ENCODE measurements at regions not wholly inside any gene's neighbourhood (a gene's known extent, or its start where the extent isn't known, plus 50 kb on each side); places are given as distances from the start of the nearest gene placed in this dataset.

GRCh38 chr12:90074086-90074485, 365.4 kb upstream of the ATP2B1 start:
- BruUV-seq (replicated peaks) = no TSS peak
- ChIA-PET CTCF (no interaction called here), POLR2A (no interaction called here)
- H2AFZ ChIP-seq (ENCODE audit: low read depth, low read length) = no peak overlapping the region
- FAIRE-seq (no peak), DNase-seq (ENCODE audit: low read depth, low spot score) (no peak)
- dilution Hi-C loops (cut with MboI; ENCODE audit: extremely low pct_ligation_motif_present, low sequenced_read_pairs) (no loop called here), intact Hi-C loops (cut with micrococcal nuclease) (no loop called here)
- no peaks in the 10 kb centered on the region for H3K79me2 ChIP-seq (ENCODE audit: control insufficient read depth, insufficient read depth, low read length)
- H3K4me2 ChIP-seq (ENCODE audit: insufficient read depth, low read length) = no peak overlapping the region
- H3K36me3 ChIP-seq (ENCODE audit: control insufficient read depth in 2 of 2, extremely low read depth in 1 of 2, insufficient read depth in 2 of 2, low read length in 2 of 2) = no peaks in the 10 kb centered on the region
- no peaks in the 10 kb centered on the region for H4K20me1 ChIP-seq (replicated peaks; ENCODE audit: control insufficient read depth, extremely low read depth, insufficient read depth, low read length)
- H3K9ac ChIP-seq (replicated peaks; ENCODE audit: extremely low read depth, insufficient read depth, low read length) = no peak overlapping the region
- no peaks in the 10 kb centered on the region for H3K4me1 ChIP-seq (ENCODE audit: control insufficient read depth, extremely low read depth, insufficient read depth, low read length)
- TF ChIP-seq CTCF (IDR thresholded peaks at IDR 0.05; ENCODE audit: extremely low read depth in 1 of 2, insufficient read depth in 1 of 2, low read depth in 1 of 2, low read length in 2 of 2) (no peak), POLR2AphosphoS5 (IDR thresholded peaks at IDR 0.05; ENCODE audit: insufficient read depth, low read depth, low read length) (no peak), FOS (IDR thresholded peaks at IDR 0.05; ENCODE audit: borderline replicate concordance, insufficient read depth, low read length) (no peak), MAX (IDR thresholded peaks at IDR 0.05; ENCODE audit: insufficient read depth, insufficient read length) (no peak), MYC (IDR thresholded peaks at IDR 0.05; ENCODE audit: low read depth, low read length) (no peak), GATA2 (IDR thresholded peaks at IDR 0.05; ENCODE audit: insufficient read depth, insufficient read length, low read depth, low read length) (no peak), EZH2 (IDR thresholded peaks at IDR 0.05; ENCODE audit: borderline replicate concordance, low read depth, low read length, severe bottlenecking) (no peak), POLR2A (IDR thresholded peaks at IDR 0.05; ENCODE audit: low read depth, low read length) (no peak), JUN (IDR thresholded peaks at IDR 0.05; ENCODE audit: borderline replicate concordance, insufficient read depth, insufficient read length, low read depth) (no peak)
- no peaks in the 10 kb centered on the region for H3K9me1 ChIP-seq (replicated peaks; ENCODE audit: control insufficient read depth, extremely low read depth, insufficient read depth, low read length)
- H3K9me3 ChIP-seq (replicated peaks; ENCODE audit: control insufficient read depth, insufficient read depth, low read length) = no peaks in the 10 kb centered on the region
- H3K27me3 ChIP-seq (ENCODE audit: control insufficient read depth in 2 of 2, insufficient read depth in 2 of 2, low read length in 2 of 2) = no peaks in the 10 kb centered on the region
- no peak overlapping the region for H3K27ac ChIP-seq (ENCODE audit: insufficient read depth, low read depth, low read length)
- H3K4me3 ChIP-seq (replicated peaks in 1 of 3; ENCODE audit: insufficient read depth in 1 of 3, low read depth in 1 of 3, low read length in 3 of 3) = no peak overlapping the region
